Breast epithelium (tissue), 3 donors: ENCODE measurements at regions not wholly inside any gene's neighbourhood (a gene's known extent, or its start where the extent isn't known, plus 50 kb on each side); places are given as distances from the start of the nearest gene placed in this dataset.

Experiments
- CTCF ChIP-seq, 3 donors: fragments of 450-650 bp; IDR thresholded peaks; one replicate each; pipeline ENCODE4 v1.5.1; 2016 to 2017; ENCODE audit warnings: antibody characterized with exemption in 3 of 3, mild to moderate bottlenecking in 3 of 3, moderate library complexity in 3 of 3
- POLR2AphosphoS5 ChIP-seq, 3 donors: sonication (generic); formaldehyde crosslinking; IDR thresholded peaks; one replicate each; pipeline ENCODE4 v1.6.1; 2017; ENCODE audit warnings: antibody characterized with exemption in 3 of 3

GRCh38 chr1:34415140-34415539 lies 238.4 kb downstream of the C1orf94 start:
- TF ChIP-seq CTCF (IDR thresholded peaks at IDR 0.05), result no peak
- TF ChIP-seq POLR2AphosphoS5 (IDR thresholded peaks at IDR 0.05), result no peak
